Prostate gland (tissue), 2 donors: ENCODE measurements at regions not wholly inside any gene's neighbourhood (a gene's known extent, or its start where the extent isn't known, plus 50 kb on each side); places are given as distances from the start of the nearest gene placed in this dataset.

ENCODE experiments used
- DNase-seq: peaks from one replicate; pipeline ENCODE4 v3.0.0-alpha.2; 2019; ENCODE audit warnings: low spot score
- H3K27ac ChIP-seq, 2 donors: fragments of 200-600 bp; sonication (generic); 2 replicates each; pipeline ENCODE4 v1.5.1; 2017 to 2019
- H3K27me3 ChIP-seq: fragments of 200-600 bp; sonication (generic); replicated peaks from 2 replicates; pipeline ENCODE4 v1.5.1; 2019; ENCODE audit not compliant: insufficient read depth
- H3K36me3 ChIP-seq, 2 donors: fragments of 200-600 bp; sonication (generic); 1 replicate in 1 of 2; 2 replicates in 1 of 2; pipeline versions ENCODE4 v1.5.1 to v1.8.1; 2017 to 2019
- H3K4me1 ChIP-seq: fragments of 200-600 bp; sonication (generic); replicated peaks from 2 replicates; pipeline ENCODE4 v1.5.1; 2019
- H3K4me3 ChIP-seq, 2 donors: fragments of 200-600 bp; sonication (generic); 2 replicates each; pipeline ENCODE4 v1.5.1; 2017 to 2019
- H3K9me3 ChIP-seq: fragments of 200-600 bp; sonication (generic); 2 replicates; pipeline ENCODE4 v1.5.1; 2017
- POLR2A ChIP-seq: fragments of 450-650 bp; IDR thresholded peaks from one replicate; pipeline ENCODE4 v1.6.1; 2016; ENCODE audit warnings: antibody characterized with exemption, mild to moderate bottlenecking
- POLR2AphosphoS5 ChIP-seq: sonication (generic); formaldehyde crosslinking; IDR thresholded peaks from one replicate; pipeline ENCODE4 v1.6.1; 2017; ENCODE audit warnings: antibody characterized with exemption
- WGBS: methylation state at CpG from one replicate; pipeline ENCODE4 v1.1.5; 2018; 5-methylcytosine and 5-hydroxymethylcytosine counted together
- intact Hi-C: fragments of 100-400 bp; cut with DNase I; formaldehyde crosslinking; loops from one replicate; pipeline ENCODE4 v1.14.2; 2022
- TF ChIP-seq, protein P1 (sequence below), 4 experiments: fragments of 200-600 bp in 2 of 4; fragments of 450-650 bp in 2 of 4; sonication (generic) in 2 of 4; IDR thresholded peaks; 1 replicate in 3 of 4; 2 replicates in 1 of 4; pipeline ENCODE4 v1.5.1; 2016 to 2019; ENCODE audit warnings: antibody characterized with exemption in 4 of 4, mild to moderate bottlenecking in 2 of 4, moderate library complexity in 2 of 4

DNA sequence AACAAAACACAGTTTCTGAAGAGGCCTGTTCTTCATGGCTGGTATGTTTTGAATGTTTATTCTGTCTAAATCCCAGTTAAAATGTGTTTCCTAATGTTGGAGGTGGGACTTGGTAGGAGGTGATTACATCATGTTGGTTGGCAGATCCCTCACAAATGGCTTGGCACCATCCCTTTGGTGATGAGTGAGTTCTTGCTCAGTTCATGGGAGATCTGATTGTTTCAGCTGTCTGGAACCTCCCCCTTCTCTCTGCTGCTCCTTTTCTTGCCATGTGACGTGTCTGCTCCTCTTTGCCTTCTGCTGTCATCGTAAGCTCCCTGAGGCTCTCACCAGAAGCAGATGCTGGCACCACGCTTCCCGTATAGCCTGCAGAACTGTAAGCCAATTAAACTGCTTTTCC, 383.6 kb upstream of the TPK1 start:
- Histone ChIP-seq H3K9me3 (no peaks in the 10 kb centered on the region), H3K27ac (no peak overlapping the region), H3K4me1 (no peaks in the 10 kb centered on the region), H3K36me3 (no peaks in the 10 kb centered on the region), H3K27me3 (no peaks in the 10 kb centered on the region), H3K4me3 (no peak overlapping the region)
- no peak for DNase-seq
- intact Hi-C loops, result no loop called here
- 72% methylated on average over 4 of the region's 4 CpGs for WGBS
- TF ChIP-seq POLR2AphosphoS5 (no peak), POLR2A (no peak)
- TF ChIP-seq, protein P1, sequence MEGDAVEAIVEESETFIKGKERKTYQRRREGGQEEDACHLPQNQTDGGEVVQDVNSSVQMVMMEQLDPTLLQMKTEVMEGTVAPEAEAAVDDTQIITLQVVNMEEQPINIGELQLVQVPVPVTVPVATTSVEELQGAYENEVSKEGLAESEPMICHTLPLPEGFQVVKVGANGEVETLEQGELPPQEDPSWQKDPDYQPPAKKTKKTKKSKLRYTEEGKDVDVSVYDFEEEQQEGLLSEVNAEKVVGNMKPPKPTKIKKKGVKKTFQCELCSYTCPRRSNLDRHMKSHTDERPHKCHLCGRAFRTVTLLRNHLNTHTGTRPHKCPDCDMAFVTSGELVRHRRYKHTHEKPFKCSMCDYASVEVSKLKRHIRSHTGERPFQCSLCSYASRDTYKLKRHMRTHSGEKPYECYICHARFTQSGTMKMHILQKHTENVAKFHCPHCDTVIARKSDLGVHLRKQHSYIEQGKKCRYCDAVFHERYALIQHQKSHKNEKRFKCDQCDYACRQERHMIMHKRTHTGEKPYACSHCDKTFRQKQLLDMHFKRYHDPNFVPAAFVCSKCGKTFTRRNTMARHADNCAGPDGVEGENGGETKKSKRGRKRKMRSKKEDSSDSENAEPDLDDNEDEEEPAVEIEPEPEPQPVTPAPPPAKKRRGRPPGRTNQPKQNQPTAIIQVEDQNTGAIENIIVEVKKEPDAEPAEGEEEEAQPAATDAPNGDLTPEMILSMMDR (IDR thresholded peaks at IDR 0.05), result no peak

DNA sequence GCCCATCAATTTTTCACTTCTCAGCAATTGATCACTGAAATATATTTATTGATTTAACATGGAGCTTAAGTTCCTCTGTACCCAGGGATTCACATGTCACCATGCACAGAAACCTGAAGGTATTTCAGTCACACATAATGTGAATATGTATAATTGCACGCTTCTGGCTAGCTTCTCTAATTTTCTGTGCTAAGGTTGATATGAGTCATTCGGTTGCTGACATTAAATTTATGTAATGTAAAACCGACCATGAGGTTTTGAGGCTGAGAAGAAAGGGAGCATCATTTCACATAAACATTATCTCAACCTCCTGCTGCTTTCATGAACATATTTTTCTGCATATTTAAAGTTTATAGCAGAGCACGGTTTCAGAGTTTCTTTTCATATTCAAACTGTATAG, 381.0 kb upstream of the TPK1 start:
- no peak for DNase-seq
- 73% methylated on average over 4 of the region's 4 CpGs for WGBS

DNA sequence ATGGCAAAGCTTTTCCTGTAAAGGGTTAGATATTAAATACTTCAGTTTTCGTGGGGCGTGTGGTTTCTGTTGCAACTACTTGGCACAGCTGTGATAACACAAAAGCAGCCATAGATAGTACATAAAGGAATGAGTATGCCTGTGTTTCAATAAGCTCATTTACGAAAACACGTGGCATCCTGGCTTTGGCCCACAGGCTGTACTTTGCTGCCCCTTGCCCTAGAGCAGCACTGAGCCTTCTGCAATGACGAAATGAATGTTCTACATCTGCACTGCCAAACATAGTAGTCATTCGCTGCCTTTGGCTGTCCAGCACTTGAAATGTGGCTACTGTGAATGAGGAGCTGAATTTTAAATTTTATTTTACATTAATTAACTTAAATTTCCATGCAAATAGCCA, 376.2 kb upstream of the TPK1 start:
- Histone ChIP-seq H3K9me3 (no peaks in the 10 kb centered on the region), H3K4me1 (no peaks in the 10 kb centered on the region), H3K4me3 (no peak overlapping the region), H3K27me3 (no peaks in the 10 kb centered on the region), H3K36me3 (no peaks in the 10 kb centered on the region), H3K27ac (no peak overlapping the region)
- intact Hi-C loops, result no loop called here
- TF ChIP-seq POLR2AphosphoS5 (no peak), POLR2A (no peak)
- TF ChIP-seq, protein P1 (IDR thresholded peaks at IDR 0.05), result no peak
- 88% methylated on average over 6 of the region's 6 CpGs for WGBS
- no peak for DNase-seq

More for the DNA sequence above, 381.0 kb upstream of the TPK1 start:
- Histone ChIP-seq H3K9me3 (no peaks in the 10 kb centered on the region), H3K36me3 (no peaks in the 10 kb centered on the region), H3K27ac (no peak overlapping the region), H3K4me1 (no peaks in the 10 kb centered on the region), H3K4me3 (no peak overlapping the region), H3K27me3 (no peaks in the 10 kb centered on the region)
- TF ChIP-seq, protein P1 (IDR thresholded peaks at IDR 0.05), result no peak
- TF ChIP-seq POLR2A (no peak), POLR2AphosphoS5 (no peak)
- intact Hi-C loops, result no loop called here

DNA sequence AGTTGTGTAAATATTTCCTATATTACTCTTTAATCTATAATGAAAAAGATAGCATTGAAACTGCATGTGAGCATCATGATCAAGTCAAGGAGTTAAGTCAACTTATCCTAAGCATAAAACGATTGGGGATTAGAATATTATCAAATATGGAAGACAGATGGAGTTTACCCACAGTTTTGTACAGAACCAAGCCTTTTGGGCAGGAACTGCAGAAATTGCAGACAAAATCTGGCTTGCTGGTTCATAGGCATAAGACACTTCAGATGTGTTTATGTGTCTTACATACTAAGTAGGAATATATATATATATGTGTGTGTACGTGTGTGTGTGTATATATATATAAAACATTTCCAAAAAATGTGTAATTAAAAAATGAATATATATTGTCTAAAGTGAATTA, 375.4 kb upstream of the TPK1 start:
- no peak for TF ChIP-seq POLR2A
- TF ChIP-seq, protein P1 (IDR thresholded peaks at IDR 0.05), result no peak
- TF ChIP-seq POLR2AphosphoS5, result no peak
- Histone ChIP-seq H3K36me3 (no peaks in the 10 kb centered on the region), H3K27me3 (no peaks in the 10 kb centered on the region), H3K4me1 (no peaks in the 10 kb centered on the region), H3K4me3 (no peak overlapping the region), H3K9me3 (no peaks in the 10 kb centered on the region), H3K27ac (no peak overlapping the region)
- 80% methylated on average over 2 of the region's 2 CpGs for WGBS
- intact Hi-C loops, result no loop called here
- DNase-seq, result no peak

DNA sequence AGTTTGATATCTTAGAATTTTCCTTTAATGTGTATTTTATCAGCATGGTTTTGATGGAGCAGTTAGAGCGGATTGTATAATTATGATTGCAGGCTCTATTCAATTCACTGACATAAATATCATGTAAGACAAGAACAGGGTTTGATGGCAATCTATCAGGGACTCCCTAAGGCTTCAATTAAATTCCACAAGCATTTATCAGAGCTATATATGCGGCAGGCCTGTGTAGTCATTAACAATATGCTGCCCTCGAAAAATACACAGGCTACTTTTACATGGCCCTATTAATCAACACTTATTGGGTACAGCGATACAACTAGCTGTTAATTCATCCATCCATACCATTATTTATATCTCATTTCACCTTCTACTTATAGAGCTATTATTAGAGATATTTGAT, 358.1 kb upstream of the TPK1 start:
- no peaks in the 10 kb centered on the region for H3K36me3 ChIP-seq
- 83% methylated on average over 4 of the region's 4 CpGs for WGBS
- H3K27ac ChIP-seq, result no peak overlapping the region
- H3K4me3 ChIP-seq, result no peak overlapping the region
- DNase-seq, result no peak
- no peaks in the 10 kb centered on the region for H3K4me1 ChIP-seq
- intact Hi-C loops, result no loop called here
- H3K9me3 ChIP-seq, result no peaks in the 10 kb centered on the region
- no peaks in the 10 kb centered on the region for H3K27me3 ChIP-seq
- TF ChIP-seq, protein P1 (IDR thresholded peaks at IDR 0.05), result no peak
- TF ChIP-seq POLR2AphosphoS5 (no peak), POLR2A (no peak)
